ENCODE measurements at regions not wholly inside any gene's neighbourhood (a gene's known extent, or its start where the extent isn't known, plus 50 kb on each side); places are given as distances from the start of the nearest gene placed in this dataset.

DNA sequence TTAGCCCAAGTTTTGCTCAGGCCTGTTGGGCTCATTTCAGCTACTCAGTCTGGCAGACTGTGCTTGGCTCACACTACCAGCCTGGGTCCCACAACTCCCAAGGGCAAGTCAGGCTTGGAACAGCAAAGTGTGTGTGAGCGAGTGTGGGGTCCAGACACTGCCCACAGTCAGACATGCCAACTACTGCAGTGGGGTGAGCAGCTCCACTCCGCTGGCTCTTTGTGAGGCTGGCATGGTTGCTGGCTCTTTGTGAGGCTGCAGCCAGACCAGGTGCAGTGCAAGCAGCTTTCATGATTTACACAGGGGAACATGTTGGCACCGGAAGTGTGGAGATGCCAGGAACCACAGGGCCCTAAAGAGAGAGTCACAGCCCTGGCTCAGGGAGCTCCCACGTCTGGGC, 606.7 kb upstream of the FAM174A start:
- Mint-ChIP-seq H3K36me3 (no peaks in the 10 kb centered on the region), H3K27ac (no peak overlapping the region), H3K4me1 (ENCODE audit: unreplicated experiment) (no peaks in the 10 kb centered on the region), H3K9me3 (peaks cover 5% of the 10 kb centered on the region), H3K27me3 (no peaks in the 10 kb centered on the region), H3K4me3 (no peak overlapping the region)
- TF ChIP-seq, protein P1, sequence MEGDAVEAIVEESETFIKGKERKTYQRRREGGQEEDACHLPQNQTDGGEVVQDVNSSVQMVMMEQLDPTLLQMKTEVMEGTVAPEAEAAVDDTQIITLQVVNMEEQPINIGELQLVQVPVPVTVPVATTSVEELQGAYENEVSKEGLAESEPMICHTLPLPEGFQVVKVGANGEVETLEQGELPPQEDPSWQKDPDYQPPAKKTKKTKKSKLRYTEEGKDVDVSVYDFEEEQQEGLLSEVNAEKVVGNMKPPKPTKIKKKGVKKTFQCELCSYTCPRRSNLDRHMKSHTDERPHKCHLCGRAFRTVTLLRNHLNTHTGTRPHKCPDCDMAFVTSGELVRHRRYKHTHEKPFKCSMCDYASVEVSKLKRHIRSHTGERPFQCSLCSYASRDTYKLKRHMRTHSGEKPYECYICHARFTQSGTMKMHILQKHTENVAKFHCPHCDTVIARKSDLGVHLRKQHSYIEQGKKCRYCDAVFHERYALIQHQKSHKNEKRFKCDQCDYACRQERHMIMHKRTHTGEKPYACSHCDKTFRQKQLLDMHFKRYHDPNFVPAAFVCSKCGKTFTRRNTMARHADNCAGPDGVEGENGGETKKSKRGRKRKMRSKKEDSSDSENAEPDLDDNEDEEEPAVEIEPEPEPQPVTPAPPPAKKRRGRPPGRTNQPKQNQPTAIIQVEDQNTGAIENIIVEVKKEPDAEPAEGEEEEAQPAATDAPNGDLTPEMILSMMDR (conservative IDR thresholded peaks at IDR 0.05) = no peak
- no peak for DNase-seq (ENCODE audit: extremely low spot score, unreplicated experiment)

DNA sequence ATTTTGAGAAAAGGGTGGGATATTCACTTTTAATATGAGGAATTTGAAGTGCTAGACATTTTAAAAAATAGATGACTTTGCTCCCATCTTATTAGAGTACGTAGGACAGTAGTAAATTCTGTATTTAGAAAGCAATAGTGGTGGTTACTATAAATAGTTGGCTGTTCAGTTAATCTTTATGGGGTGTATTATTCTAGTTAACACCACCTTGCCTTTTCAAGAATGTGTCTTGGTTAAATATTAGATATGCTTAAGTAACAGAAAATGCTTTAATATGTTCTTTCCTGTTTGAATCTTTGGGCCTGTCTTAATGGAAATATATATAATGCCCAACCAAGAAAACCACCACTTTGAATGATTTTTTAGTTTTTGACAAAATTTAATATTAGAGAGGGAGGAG, 608.7 kb upstream of the FAM174A start:
- H3K27ac Mint-ChIP-seq = no peak overlapping the region
- no peak for DNase-seq (ENCODE audit: extremely low spot score, unreplicated experiment)
- no peaks in the 10 kb centered on the region for H3K27me3 Mint-ChIP-seq
- peaks cover 5% of the 10 kb centered on the region for H3K9me3 Mint-ChIP-seq
- TF ChIP-seq, protein P1 (conservative IDR thresholded peaks at IDR 0.05) = no peak
- H3K4me1 Mint-ChIP-seq (ENCODE audit: unreplicated experiment) = no peaks in the 10 kb centered on the region
- no peak overlapping the region for H3K4me3 Mint-ChIP-seq
- no peaks in the 10 kb centered on the region for H3K36me3 Mint-ChIP-seq

DNA sequence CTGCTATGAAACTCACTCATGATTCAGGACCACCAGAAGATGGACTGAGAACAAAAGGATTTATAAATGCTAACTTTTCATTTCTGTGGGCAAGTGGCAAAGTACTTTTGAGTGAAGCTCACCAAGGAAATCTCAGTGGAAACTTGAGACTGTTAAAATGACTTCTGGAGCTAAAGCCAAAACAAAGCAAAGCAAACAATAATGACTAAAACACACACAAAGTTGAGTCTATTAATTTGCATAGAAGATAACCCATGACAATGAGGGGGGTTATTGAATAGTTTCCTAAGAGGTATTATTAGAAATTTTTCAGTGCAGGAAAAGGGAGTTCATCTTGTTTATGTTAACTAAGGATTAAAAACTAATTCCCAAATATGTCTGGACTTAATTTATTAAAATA, 612.8 kb upstream of the FAM174A start:
- Mint-ChIP-seq H3K27ac (no peak overlapping the region), H3K4me1 (ENCODE audit: unreplicated experiment) (no peaks in the 10 kb centered on the region), H3K9me3 (no peaks in the 10 kb centered on the region), H3K4me3 (no peak overlapping the region), H3K36me3 (no peaks in the 10 kb centered on the region), H3K27me3 (no peaks in the 10 kb centered on the region)
- DNase-seq (ENCODE audit: extremely low spot score, unreplicated experiment) = no peak
- TF ChIP-seq, protein P1 (conservative IDR thresholded peaks at IDR 0.05) = no peak

DNA sequence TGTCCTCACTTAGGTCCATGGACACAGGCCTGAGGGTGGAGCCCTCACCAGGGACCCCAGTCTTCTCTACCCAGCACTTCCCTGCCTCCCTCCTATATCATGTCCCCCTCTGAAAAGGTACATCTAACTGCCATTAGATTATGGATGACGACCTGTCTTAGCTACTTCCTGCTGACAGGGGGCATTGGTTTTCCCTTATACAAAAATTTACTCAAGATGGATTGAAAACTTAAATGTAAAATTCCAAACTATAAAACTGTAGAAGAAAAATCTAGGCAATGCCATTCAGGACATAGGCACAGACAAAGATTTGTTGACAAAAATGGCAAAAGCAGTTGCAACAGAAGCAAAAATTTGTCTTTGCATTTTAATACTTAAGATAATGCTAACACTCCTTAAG, 623.2 kb upstream of the FAM174A start:
- TF ChIP-seq, protein P1 (conservative IDR thresholded peaks at IDR 0.05) = no peak
- H3K27me3 Mint-ChIP-seq = no peaks in the 10 kb centered on the region
- H3K9me3 Mint-ChIP-seq = no peaks in the 10 kb centered on the region
- H3K4me1 Mint-ChIP-seq (ENCODE audit: unreplicated experiment) = no peaks in the 10 kb centered on the region
- no peak overlapping the region for H3K4me3 Mint-ChIP-seq
- no peak overlapping the region for H3K27ac Mint-ChIP-seq
- no peaks in the 10 kb centered on the region for H3K36me3 Mint-ChIP-seq
- DNase-seq (ENCODE audit: extremely low spot score, unreplicated experiment) = no peak

DNA sequence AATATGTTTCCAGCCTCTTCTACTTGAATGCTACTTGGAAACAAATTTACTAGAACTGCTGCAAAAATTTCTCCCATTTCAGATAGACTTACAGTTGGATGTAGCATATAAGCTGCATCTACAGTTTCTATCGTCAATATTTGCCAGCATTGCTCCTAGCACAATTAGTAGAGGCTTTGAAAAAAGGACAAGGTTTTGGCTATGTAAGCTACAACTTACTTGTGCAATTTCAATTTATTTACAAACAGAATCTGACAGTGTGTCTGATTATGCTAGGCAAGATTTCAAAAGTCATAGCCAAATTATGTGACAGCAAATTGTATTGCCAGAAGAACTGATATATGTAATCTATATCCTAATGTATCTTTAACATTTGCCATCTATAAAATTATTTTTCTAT, 628.4 kb upstream of the FAM174A start:
- Mint-ChIP-seq H3K27ac (no peak overlapping the region), H3K9me3 (no peaks in the 10 kb centered on the region), H3K27me3 (no peaks in the 10 kb centered on the region), H3K4me1 (ENCODE audit: unreplicated experiment) (no peaks in the 10 kb centered on the region), H3K4me3 (no peak overlapping the region), H3K36me3 (no peaks in the 10 kb centered on the region)
- DNase-seq (ENCODE audit: extremely low spot score, unreplicated experiment) = no peak
- TF ChIP-seq, protein P1 (conservative IDR thresholded peaks at IDR 0.05) = no peak

DNA sequence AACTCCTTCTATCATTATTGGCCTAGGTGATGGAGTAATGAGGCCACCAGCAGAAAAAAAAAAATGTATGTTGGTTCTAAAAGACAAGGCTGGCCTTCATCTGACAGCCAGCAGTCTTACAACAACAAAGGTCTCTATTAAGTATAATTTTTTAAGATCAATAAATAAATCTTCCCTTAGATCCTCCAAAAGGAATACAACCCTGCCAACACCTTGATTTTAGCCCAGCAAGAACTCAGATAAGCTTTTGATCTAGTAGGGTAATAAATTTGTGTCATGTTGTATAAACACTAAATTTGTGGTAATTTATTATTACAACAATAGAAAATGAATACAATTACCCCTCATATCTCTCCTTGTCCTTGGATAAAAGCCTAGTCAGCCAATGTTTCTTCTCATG, 633.2 kb upstream of the FAM174A start:
- no peaks in the 10 kb centered on the region for H3K4me1 Mint-ChIP-seq (ENCODE audit: unreplicated experiment)
- H3K9me3 Mint-ChIP-seq = peaks cover 5% of the 10 kb centered on the region
- TF ChIP-seq, protein P1 (conservative IDR thresholded peaks at IDR 0.05) = no peak
- no peaks in the 10 kb centered on the region for H3K27me3 Mint-ChIP-seq
- H3K36me3 Mint-ChIP-seq = no peaks in the 10 kb centered on the region
- DNase-seq (ENCODE audit: extremely low spot score, unreplicated experiment) = no peak
- no peak overlapping the region for H3K27ac Mint-ChIP-seq
- H3K4me3 Mint-ChIP-seq = no peak overlapping the region
